ENCODE measurements at regions not wholly inside any gene's neighbourhood (a gene's known extent, or its start where the extent isn't known, plus 50 kb on each side); places are given as distances from the start of the nearest gene placed in this dataset.

DNA sequence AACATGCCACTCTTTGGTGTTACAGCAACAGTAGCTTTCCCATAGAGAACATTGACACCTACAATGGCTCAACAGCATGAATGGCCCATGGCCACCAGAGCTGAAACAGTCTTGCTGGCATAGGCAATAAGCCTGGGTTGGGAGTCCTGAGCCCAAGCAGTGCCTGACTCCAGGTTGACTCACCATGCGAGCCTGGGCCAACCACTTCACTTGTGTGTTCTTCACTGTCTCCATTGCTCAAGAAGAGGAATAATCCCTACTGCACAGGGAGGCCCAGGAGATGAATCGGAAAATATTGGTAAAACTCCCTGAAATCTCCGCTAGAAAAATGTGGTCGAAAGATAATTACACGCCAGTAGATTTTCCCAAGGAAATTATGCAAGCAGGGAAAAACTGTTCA is 89.2 kb upstream of the INHBA start:
- H3K36me3 Mint-ChIP-seq = peaks cover 0 to 5% of the 10 kb centered on the region in 2 donors
- no peak for ATAC-seq
- no peak overlapping the region for H3K27ac Mint-ChIP-seq

DNA sequence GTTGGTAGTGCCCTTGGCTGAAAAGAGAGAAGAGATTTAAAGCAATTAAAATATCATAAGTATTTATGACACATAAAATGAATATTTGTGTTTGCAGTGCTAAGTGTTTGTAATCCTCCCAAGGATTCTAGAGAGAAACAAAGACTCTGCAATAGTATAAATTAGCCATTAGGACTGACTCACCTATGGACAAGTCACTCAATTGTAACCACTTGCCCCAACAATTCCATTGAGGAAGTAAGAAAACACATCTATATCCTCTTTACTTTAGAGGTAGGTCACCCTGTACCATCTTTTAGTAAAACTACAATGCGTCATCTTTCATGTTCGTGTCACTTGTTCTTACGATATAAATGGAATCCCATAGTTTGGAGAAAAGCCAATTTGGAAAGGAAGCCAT is 85.7 kb upstream of the INHBA start:
- Mint-ChIP-seq H3K36me3 (no peaks in the 10 kb centered on the region), H3K27ac (no peak overlapping the region), H3K9me3 (no peaks in the 10 kb centered on the region)
- DNase-seq (ENCODE audit: low spot score in 2 of 2) (no peak), ATAC-seq (no peak)

More for the DNA sequence above, 89.2 kb upstream of the INHBA start:
- H3K9me3 Mint-ChIP-seq = no peaks in the 10 kb centered on the region
- no peak for DNase-seq (ENCODE audit: low spot score in 2 of 2)

DNA sequence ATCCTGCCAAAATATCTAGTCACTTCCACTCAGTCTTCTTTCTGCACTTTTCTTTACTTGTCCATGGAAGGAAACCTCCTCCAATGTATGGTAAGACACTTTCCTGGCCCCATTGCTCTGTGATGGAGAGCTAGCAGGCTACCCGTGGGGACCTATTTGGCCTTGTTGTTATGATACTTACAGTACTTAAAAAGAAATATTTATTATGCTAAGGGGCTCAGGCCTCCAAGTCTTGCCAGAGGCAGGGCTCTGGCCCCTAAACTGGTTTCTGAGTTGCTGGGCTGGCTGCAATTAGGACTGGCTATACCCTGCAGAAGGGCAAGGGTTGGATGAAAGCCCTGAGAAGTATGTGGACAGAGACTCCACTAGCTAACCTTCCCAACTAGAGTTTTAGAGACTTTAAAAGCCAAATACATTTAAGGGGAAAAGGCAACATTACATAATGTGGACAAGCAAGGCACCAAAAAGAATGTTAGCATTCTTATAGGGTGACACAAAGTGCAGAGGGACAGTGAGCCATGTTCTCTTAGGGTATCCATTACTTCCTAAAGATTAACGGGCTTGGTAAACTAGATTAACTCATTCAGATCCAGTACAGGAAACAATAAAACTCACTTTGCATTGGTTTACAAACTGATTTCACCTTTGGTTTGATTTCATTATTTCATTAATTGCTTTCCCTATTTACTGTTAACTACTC is 84.9 kb upstream of the INHBA start:
- H3K27ac Mint-ChIP-seq = no peak overlapping the region
- no peaks in the 10 kb centered on the region for H3K9me3 Mint-ChIP-seq
- no peaks in the 10 kb centered on the region for H3K36me3 Mint-ChIP-seq
- ATAC-seq (no peak), DNase-seq (ENCODE audit: low spot score in 2 of 2) (no peak)

DNA sequence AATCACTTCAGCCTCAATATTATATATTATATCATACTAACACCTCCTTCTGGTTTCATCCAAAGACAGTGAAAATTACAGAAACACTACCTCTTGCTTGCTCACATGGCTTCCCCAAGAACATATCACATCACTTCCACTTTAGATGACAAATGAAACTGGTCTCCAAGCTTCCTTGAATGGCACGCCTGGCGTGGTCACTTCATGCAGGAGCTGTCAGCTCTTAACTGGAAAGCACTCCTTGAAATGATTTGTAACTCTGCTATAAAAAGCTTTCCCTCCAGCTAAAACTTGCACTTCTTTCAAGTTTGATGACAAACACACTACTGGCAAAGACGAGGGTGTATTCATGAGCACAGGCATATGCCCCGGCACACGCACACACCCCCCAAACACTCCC is 84.1 kb upstream of the INHBA start:
- DNase-seq (ENCODE audit: low spot score in 2 of 2) = no peak
- H3K27ac Mint-ChIP-seq = no peak overlapping the region
- H3K9me3 Mint-ChIP-seq = no peaks in the 10 kb centered on the region
- no peaks in the 10 kb centered on the region for H3K36me3 Mint-ChIP-seq
- ATAC-seq = no peak

DNA sequence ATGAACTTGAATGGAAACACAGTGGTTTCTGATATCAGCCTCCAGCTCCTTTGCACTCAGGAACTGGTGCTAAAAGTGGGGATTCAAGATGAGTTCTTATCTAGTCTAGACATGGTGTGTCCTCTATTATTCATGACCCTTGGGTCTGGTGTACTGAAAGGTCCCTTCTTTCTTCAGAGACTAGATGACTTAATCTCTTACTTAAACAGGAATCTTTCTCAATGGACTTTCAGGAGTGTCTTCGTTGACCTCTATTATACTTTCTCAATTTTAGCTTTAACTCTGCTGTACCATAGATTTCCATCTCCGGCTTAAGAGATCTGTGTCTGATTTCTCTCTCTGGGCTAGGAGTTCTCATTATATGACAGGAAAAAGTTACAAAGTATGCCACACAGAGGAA is 83.5 kb upstream of the INHBA start:
- H3K27ac Mint-ChIP-seq = no peak overlapping the region
- H3K9me3 Mint-ChIP-seq = no peaks in the 10 kb centered on the region
- H3K36me3 Mint-ChIP-seq = no peaks in the 10 kb centered on the region
- ATAC-seq (no peak), DNase-seq (ENCODE audit: low spot score in 2 of 2) (no peak)

DNA sequence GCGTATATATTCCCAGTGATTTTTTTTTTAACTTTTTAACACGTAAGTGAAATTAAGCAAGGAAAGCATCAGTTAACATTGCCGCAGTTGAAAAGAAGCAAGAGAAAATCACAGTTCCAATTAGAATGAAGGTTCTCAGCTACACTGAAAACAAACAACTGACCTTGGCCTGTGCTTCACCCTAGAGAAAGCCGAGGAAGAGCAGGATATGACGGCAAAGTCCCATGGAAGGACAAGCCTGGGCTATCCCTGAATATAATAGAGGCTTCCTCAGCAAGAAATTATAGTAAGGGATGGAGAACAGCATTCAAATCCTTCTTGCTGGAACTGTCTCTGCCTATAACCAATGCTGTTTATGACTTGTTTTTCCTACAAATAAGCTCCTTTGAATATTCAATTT is 83.0 kb upstream of the INHBA start:
- DNase-seq (ENCODE audit: low spot score in 2 of 2) (no peak), ATAC-seq (no peak)
- no peaks in the 10 kb centered on the region for H3K36me3 Mint-ChIP-seq
- H3K27ac Mint-ChIP-seq = no peak overlapping the region
- no peaks in the 10 kb centered on the region for H3K9me3 Mint-ChIP-seq

DNA sequence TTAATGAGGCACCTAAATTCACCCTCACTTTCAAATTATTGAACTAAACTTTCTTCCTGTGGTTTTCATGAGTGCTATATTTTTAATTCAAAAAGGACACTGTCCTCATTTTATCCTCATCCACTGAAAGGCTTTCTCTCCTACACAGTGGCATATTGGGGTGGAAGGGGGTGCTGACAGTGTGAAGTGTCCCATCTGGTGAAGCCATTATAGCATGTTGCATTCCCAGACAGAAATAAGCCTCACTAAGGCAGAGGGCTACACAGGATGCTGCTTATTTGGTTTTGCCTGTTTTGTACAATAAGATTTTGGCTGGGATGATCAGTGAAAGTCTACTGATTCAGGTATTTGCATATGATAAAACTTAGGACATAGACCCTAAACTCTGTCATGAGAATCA is 82.4 kb upstream of the INHBA start:
- DNase-seq (ENCODE audit: low spot score in 2 of 2) = no peak
- no peak overlapping the region for H3K27ac Mint-ChIP-seq
- no peaks in the 10 kb centered on the region for H3K36me3 Mint-ChIP-seq
- H3K9me3 Mint-ChIP-seq = no peaks in the 10 kb centered on the region
- ATAC-seq = no peak

DNA sequence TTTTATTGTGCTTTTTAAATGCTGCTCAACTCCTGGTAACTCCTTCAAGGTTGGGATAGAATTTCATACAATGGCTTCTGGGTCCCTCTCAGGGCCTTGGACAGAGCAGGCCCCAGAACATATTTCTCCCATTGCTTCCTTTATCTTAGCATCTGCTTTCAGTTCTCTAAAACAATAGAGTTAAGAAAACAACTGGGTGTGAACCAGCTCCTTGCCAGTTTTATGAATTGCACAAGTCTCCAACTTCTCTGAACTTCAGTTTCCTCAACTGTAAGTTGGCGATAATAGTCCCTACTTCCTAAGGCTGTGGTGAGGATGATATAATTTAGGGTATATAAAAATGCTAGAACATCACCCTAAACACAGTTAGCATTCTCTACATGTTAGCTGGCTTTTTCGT is 77.0 kb upstream of the INHBA start:
- Mint-ChIP-seq H3K9me3 (no peaks in the 10 kb centered on the region), H3K27ac (no peak overlapping the region), H3K36me3 (no peaks in the 10 kb centered on the region)
- no peak for DNase-seq (ENCODE audit: low spot score in 2 of 2)
- ATAC-seq = no peak

DNA sequence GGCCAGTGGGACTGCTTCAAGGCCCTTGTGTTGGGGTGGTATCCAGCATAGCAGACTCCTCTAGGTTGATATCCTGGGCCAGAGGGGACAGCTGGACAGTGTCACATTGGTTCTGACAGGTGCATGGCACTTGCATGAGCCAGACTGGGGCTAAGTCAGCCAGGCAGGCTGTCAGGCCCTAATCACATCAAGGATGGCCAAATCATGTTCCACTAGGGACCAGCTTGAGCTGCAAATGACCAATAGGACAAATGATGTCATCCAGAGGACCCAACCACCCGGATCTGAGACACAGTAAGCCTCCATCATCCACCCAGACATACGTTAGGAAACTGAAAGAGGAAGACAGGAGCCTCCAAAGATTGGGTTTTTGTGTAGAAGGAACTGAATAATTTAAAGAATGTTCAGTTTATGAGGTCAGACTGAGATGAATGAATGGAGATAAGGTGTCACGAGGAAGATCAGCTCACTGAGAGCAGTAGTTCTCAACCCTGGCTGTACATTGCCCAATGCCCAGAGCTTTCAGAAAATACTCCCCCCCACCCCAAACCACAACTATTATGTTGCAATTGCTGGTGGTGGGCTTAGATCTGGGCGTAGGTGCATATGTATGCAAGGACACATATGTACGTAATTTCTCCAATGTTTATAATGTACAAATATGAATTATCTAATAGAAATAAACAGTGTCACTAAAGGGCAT is 75.2 kb upstream of the INHBA start:
- ATAC-seq = no peak

DNA sequence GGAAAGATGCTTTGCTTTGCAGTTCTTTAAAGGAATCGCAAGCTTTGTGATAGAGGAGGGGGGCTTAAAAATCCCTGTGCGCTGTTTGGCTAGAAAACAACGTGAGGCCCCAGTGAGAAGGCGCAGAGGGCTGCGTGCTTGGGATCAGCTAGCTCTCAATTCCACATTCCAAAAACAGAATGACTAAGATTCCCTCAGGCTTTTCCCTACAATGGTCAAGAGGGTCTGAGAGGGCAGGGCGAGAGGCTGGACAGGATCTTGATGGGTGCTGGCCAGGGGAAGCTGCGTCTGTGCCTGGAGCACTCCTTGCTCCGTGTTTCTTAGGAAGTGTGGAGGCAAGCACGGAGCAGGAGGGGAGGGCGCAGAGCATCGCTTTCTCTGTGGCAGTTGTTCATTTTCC is 72.1 kb upstream of the INHBA start:
- DNase-seq (ENCODE audit: low spot score in 2 of 2) (no peak), ATAC-seq (no peak)
- H3K36me3 Mint-ChIP-seq = no peaks in the 10 kb centered on the region
- H3K9me3 Mint-ChIP-seq = peaks cover 2 to 4% of the 10 kb centered on the region in 2 donors
- H3K27ac Mint-ChIP-seq = no peak overlapping the region

More for the DNA sequence above, 75.2 kb upstream of the INHBA start:
- DNase-seq (ENCODE audit: low spot score in 2 of 2) = no peak
- Mint-ChIP-seq H3K9me3 (no peaks in the 10 kb centered on the region), H3K27ac (no peak overlapping the region), H3K36me3 (no peaks in the 10 kb centered on the region)

DNA sequence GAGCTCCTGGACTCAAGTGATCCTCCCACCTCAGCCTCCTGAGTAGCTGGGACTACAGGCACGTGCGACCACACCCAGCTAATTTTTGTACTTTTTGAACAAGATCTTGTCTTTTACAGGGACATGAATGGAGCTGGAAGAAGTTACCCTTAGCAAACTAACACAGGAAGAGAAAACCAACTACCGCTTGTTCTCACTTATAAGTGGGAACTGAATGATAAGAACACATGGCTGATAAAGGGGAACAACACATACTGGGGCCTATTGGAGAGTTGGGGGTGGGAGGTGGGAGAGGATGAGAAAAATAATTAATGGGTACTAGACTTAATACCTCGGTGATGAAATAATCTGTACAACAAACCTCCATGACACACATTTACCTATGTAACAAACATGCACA is 70.9 kb upstream of the INHBA start:
- peaks cover 7 to 10% of the 10 kb centered on the region in 2 donors for H3K9me3 Mint-ChIP-seq

DNA sequence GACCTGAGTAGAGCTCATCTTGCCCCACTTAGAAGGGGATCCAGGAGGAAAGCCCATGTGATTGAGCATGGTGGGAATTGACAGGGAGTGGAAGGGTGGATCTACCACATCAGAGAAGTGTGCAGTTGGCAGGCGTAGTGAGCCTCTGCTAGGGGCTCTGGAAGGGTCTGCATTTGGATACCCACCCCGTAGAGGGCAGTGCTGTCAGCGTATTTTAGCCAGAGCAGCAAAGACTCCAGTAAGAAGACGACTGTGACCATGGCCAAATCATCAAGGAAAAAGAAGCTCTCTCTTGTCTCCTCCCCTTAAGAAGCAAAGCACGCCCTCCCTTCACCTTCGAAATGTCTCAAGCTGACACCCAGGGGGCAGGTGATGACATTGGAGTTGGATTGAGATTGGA is 68.8 kb upstream of the INHBA start:
- Mint-ChIP-seq H3K36me3 (no peaks in the 10 kb centered on the region), H3K27ac (no peak overlapping the region), H3K9me3 (peaks cover 8 to 11% of the 10 kb centered on the region in 2 donors)
- ATAC-seq = no peak
- no peak for DNase-seq (ENCODE audit: low spot score in 2 of 2)

More for the DNA sequence above, 70.9 kb upstream of the INHBA start:
- Mint-ChIP-seq H3K36me3 (no peaks in the 10 kb centered on the region), H3K27ac (no peak overlapping the region)
- DNase-seq (ENCODE audit: low spot score in 2 of 2) (no peak), ATAC-seq (no peak)

DNA sequence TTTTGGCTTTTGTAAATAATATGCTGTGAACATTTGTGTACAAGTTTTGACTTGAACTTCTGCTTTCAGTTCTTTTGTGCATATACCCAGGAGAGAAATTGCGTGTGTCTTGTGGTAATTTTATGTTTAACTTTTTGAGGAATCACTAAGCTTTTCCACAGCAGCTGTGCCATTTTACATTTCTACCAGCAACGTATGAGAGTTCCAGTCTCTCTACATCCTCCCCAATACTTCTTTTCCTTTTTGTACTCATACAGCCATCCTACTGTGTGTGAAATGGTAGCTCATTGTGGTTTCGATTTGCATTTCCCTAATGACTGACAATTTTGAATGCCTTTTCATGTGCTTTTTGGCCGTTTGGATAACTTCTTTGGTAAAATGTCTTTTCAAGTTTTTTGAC is 66.3 kb upstream of the INHBA start:
- DNase-seq (ENCODE audit: low spot score in 2 of 2) (no peak), ATAC-seq (no peak)
- Mint-ChIP-seq H3K9me3 (peaks cover 13 to 17% of the 10 kb centered on the region in 2 donors), H3K27ac (no peak overlapping the region), H3K36me3 (peaks cover 0 to 5% of the 10 kb centered on the region in 2 donors)

DNA sequence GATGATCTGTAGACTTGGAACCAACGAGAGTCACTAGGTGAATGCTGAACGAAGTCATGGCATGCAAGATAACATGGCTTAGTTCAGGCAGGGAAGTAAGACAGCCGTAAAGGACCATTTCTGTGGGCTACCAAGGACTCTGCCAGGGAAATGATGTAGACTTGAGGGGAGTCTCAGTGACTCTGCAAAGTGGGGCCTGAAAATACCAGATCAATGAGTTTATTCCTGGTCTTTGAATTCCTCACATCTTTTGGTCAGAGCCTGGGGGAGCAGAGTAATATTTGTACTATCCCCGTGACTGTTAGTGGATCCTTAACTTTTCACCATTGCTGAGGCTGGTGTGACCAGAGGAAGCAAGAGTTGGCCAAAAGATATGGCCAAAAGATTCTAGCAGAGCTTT is 60.7 kb upstream of the INHBA start:
- Mint-ChIP-seq H3K36me3 (peaks cover 0 to 5% of the 10 kb centered on the region in 2 donors), H3K9me3 (peaks cover 13 to 15% of the 10 kb centered on the region in 2 donors), H3K27ac (no peak overlapping the region)
- DNase-seq (ENCODE audit: low spot score in 2 of 2) (no peak), ATAC-seq (no peak)

DNA sequence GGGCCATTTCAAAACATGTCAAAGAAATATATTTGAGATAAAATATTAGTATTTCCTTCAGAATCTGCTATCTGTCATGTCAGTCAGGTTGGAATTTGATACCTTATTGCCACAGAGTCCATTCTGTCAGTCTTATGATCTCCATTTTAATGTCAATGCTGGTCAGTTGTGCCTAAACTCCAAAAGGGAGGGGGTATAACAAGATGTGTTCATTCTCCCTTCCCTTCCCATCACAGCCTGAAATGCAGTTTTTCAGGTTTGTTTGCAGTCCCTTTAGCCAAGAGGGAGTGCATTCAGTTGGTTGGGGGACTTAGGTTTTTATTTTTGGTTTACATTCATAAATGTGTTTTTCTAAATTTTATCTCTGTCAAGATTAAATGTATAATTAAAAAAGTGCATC is 59.8 kb upstream of the INHBA start:
- no peak for DNase-seq (ENCODE audit: low spot score in 2 of 2)
- peaks cover 0 to 5% of the 10 kb centered on the region in 2 donors for H3K36me3 Mint-ChIP-seq
- no peak overlapping the region for H3K27ac Mint-ChIP-seq
- ATAC-seq = no peak
- H3K9me3 Mint-ChIP-seq = peaks cover 12 to 15% of the 10 kb centered on the region in 2 donors

DNA sequence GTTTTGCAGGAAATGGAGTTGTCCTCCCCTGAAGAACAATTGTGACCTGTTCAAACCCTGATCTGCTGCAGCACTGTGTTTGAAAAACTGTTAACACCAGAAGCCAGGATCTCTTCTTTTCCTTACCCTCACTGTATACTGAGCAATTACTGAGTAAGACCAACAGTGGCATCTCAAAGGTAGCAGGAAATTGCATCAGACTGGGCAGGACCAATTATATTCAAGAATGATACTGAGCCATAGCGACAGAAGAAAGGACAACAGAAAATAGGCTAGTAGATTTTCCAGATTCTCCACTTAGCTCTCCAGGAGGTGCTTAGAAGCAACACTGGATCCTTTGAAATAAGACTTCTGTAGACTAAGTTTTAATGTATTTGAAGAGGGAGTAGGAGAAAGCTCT is 57.4 kb upstream of the INHBA start:
- no peak overlapping the region for H3K27ac Mint-ChIP-seq

DNA sequence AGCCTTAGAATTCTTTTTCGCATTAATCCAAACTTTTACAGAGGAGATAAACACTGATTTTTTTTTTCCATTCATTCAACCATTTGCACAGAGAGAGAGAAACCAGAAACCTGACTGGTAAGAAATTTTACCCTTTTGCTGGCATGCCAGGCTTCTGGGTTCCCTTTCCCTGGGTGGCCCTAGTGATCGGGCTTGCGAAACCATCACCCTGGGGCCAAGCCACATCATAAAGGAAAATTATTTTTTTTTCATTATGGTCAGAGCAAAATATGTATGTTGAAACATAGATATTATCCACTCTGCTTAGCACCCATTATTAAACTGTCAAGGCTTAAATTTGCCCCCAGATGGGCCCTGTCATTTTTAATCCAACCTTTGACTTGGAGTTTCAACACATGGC is 55.4 kb upstream of the INHBA start:
- no peak for DNase-seq (ENCODE audit: low spot score in 2 of 2)
- Mint-ChIP-seq H3K36me3 (peaks cover 0 to 7% of the 10 kb centered on the region in 2 donors), H3K9me3 (peaks cover 8 to 14% of the 10 kb centered on the region in 2 donors), H3K27ac (no peak overlapping the region)
- ATAC-seq = no peak

More for the DNA sequence above, 57.4 kb upstream of the INHBA start:
- Mint-ChIP-seq H3K36me3 (peaks cover 0 to 12% of the 10 kb centered on the region in 2 donors), H3K9me3 (peaks cover 12 to 15% of the 10 kb centered on the region in 2 donors)
- ATAC-seq (no peak), DNase-seq (ENCODE audit: low spot score in 2 of 2) (no peak)

DNA sequence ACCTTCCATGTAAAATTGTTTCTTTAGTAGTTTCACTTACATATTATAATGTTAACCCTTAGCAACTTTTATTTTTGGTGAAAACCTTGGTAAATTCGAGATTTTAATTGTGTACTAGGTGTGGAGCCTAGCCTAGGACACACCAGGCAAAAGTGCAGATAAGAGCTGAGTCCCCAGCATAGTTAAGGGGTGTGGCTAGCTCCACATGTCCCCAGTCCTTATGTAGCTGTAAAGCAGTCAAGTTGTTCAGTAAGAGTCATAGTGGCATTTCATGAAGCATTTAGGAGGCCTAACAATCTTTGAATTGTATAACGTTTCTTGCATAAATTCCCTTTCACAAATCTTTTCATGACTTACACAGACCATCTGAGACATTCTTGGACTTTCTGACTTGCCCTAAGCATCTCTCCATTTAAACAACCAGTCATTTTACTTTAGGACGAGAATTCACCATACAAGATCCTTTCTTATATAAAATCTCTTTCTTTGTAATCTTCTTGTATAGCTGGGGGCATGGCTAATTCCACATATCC is 53.8 kb upstream of the INHBA start:
- no peak overlapping the region for H3K27ac Mint-ChIP-seq
- ATAC-seq (no peak), DNase-seq (ENCODE audit: low spot score in 2 of 2) (no peak)
- peaks cover 0 to 7% of the 10 kb centered on the region in 2 donors for H3K36me3 Mint-ChIP-seq
- peaks cover 12 to 17% of the 10 kb centered on the region in 2 donors for H3K9me3 Mint-ChIP-seq
